ENCODE measurements at regions not wholly inside any gene's neighbourhood (a gene's known extent, or its start where the extent isn't known, plus 50 kb on each side); places are given as distances from the start of the nearest gene placed in this dataset.
"Not testable (repeated sequence)": the region's sequence is repeated elsewhere in the genome, so short reads cannot be mapped to it uniquely, and the experiment has no call there.

DNA sequence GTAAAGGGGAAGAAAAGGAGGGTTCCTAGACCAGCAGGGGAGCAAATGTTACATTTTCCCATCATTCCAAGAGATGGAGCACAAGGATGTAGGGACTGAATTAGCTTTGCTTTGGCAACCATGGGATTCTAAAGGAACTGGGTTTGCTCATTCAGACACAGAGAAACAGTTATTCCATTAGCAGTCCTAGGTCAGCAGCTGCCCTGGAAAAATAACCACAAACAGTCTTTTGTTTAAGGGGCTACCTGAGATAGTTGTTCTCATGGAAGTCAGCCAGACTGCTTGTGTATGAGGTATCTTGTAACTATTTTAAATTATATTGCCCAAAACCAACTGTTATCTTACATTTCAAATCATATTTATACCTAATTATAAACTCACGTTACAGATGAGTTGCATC lies 58.4 kb upstream of the VCAM1 start:
- Histone ChIP-seq H3K27me3 (ENCODE audit: control insufficient read depth, insufficient read depth, low read length) (no peaks in the 10 kb centered on the region), H3K27ac (ENCODE audit: low read length) (no peak overlapping the region), H3K4me1 (ENCODE audit: control insufficient read depth, insufficient read depth, low read length) (no peaks in the 10 kb centered on the region), H3K4me3 (ENCODE audit: low read depth in 2 of 2, low read length in 2 of 2) (no peak overlapping the region), H3K9me3 (ENCODE audit: control insufficient read depth, insufficient read depth, low read depth, low read length) (no peaks in the 10 kb centered on the region), H3K36me3 (ENCODE audit: control insufficient read depth, insufficient read depth, low read length) (no peaks in the 10 kb centered on the region)
- no peak for ATAC-seq
- no peak for TF ChIP-seq POLR2AphosphoS5 (IDR thresholded peaks at IDR 0.05; ENCODE audit: low read depth, low read length)
- no peak for TF ChIP-seq TCF7L2 (IDR thresholded peaks at IDR 0.05; ENCODE audit: low read depth, low read length)
- TF ChIP-seq, protein P1, sequence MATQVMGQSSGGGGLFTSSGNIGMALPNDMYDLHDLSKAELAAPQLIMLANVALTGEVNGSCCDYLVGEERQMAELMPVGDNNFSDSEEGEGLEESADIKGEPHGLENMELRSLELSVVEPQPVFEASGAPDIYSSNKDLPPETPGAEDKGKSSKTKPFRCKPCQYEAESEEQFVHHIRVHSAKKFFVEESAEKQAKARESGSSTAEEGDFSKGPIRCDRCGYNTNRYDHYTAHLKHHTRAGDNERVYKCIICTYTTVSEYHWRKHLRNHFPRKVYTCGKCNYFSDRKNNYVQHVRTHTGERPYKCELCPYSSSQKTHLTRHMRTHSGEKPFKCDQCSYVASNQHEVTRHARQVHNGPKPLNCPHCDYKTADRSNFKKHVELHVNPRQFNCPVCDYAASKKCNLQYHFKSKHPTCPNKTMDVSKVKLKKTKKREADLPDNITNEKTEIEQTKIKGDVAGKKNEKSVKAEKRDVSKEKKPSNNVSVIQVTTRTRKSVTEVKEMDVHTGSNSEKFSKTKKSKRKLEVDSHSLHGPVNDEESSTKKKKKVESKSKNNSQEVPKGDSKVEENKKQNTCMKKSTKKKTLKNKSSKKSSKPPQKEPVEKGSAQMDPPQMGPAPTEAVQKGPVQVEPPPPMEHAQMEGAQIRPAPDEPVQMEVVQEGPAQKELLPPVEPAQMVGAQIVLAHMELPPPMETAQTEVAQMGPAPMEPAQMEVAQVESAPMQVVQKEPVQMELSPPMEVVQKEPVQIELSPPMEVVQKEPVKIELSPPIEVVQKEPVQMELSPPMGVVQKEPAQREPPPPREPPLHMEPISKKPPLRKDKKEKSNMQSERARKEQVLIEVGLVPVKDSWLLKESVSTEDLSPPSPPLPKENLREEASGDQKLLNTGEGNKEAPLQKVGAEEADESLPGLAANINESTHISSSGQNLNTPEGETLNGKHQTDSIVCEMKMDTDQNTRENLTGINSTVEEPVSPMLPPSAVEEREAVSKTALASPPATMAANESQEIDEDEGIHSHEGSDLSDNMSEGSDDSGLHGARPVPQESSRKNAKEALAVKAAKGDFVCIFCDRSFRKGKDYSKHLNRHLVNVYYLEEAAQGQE (IDR thresholded peaks at IDR 0.05; ENCODE audit: insufficient read depth in 1 of 2, low read depth in 2 of 2, low read length in 1 of 2), result no peak
- TF ChIP-seq SIN3A (IDR thresholded peaks at IDR 0.05; ENCODE audit: borderline replicate concordance, insufficient read depth, low read depth, low read length), result no peak
- TF ChIP-seq, protein P2, sequence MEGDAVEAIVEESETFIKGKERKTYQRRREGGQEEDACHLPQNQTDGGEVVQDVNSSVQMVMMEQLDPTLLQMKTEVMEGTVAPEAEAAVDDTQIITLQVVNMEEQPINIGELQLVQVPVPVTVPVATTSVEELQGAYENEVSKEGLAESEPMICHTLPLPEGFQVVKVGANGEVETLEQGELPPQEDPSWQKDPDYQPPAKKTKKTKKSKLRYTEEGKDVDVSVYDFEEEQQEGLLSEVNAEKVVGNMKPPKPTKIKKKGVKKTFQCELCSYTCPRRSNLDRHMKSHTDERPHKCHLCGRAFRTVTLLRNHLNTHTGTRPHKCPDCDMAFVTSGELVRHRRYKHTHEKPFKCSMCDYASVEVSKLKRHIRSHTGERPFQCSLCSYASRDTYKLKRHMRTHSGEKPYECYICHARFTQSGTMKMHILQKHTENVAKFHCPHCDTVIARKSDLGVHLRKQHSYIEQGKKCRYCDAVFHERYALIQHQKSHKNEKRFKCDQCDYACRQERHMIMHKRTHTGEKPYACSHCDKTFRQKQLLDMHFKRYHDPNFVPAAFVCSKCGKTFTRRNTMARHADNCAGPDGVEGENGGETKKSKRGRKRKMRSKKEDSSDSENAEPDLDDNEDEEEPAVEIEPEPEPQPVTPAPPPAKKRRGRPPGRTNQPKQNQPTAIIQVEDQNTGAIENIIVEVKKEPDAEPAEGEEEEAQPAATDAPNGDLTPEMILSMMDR (IDR thresholded peaks at IDR 0.05), result no peak
- DNase-seq (ENCODE audit: low read depth, low spot score), result no peak
- intact Hi-C loops (cut with micrococcal nuclease; ENCODE audit: unreplicated experiment) (no loop called here), in situ Hi-C loops (cut with HindIII; ENCODE audit: low pct_unique_long_range_greater_than_20kb, low sequenced_read_pairs) (no loop called here)
- no TSS peak for BruUV-seq (replicated peaks)
- CTCF ChIA-PET, result no interaction called here
- POLR2A ChIA-PET, result no interaction called here

DNA sequence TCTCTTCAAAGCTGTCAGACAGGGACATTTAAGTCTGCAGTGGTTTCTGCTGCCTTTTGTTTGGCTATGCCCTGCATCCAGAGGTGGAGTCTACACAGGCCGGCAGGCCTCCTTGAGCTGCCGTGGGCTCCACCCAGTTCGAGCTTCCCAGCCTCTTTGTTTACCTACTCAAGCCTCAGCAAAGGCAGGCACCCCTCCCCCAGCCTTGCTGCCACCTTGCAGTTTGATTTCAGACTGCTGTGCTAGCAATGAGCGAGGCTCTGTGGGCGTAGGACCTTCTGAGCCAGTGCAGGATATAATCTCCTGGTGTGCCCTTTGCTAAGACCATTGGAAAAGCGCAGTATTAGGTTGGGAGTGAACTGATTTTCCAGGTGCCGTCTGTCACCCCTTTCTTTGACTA lies 51.0 kb upstream of the VCAM1 start:
- in situ Hi-C loops (cut with HindIII; ENCODE audit: low pct_unique_long_range_greater_than_20kb, low sequenced_read_pairs); H3K36me3 ChIP-seq (ENCODE audit: control insufficient read depth, insufficient read depth, low read length); DNase-seq (ENCODE audit: low read depth, low spot score); H3K9me3 ChIP-seq (ENCODE audit: control insufficient read depth, insufficient read depth, low read depth, low read length); ATAC-seq; POLR2A ChIA-PET; H3K27me3 ChIP-seq (ENCODE audit: control insufficient read depth, insufficient read depth, low read length); H3K4me1 ChIP-seq (ENCODE audit: control insufficient read depth, insufficient read depth, low read length); CTCF ChIA-PET; H3K4me3 ChIP-seq (ENCODE audit: low read depth in 2 of 2, low read length in 2 of 2); intact Hi-C loops (cut with micrococcal nuclease; ENCODE audit: unreplicated experiment); H3K27ac ChIP-seq (ENCODE audit: low read length); BruUV-seq (replicated peaks): not testable (repeated sequence)

Data from Panc1 (cell line).